ACC112 (cell line): ENCODE measurements at regions not wholly inside any gene's neighbourhood (a gene's known extent, or its start where the extent isn't known, plus 50 kb on each side); places are given as distances from the start of the nearest gene placed in this dataset.

Experiments
- H2AFZ ChIP-seq: fragments of 200-600 bp; sonication (generic); one replicate; pipeline ENCODE4 v1.6.0; 2017; ENCODE audit warnings: antibody characterized with exemption, low read length; ENCODE audit not compliant: unreplicated experiment
- H3K27ac ChIP-seq: fragments of 200-600 bp; sonication (generic); 2 replicates; pipeline ENCODE4 v1.5.1; 2014; ENCODE audit warnings: low read depth, mild to moderate bottlenecking, antibody characterized with exemption, low read length, moderate library complexity
- H3K27me3 ChIP-seq: fragments of 200-600 bp; sonication (generic); 2 replicates; pipeline ENCODE4 v1.6.1; 2014; ENCODE audit warnings: mild to moderate bottlenecking, antibody characterized with exemption, low read length, moderate library complexity, mixed read lengths; ENCODE audit not compliant: insufficient read depth
- H3K36me3 ChIP-seq: fragments of 200-600 bp; sonication (generic); 2 replicates; pipeline ENCODE4 v1.6.1; 2016; ENCODE audit warnings: mild to moderate bottlenecking, antibody characterized with exemption, low read length, moderate library complexity, mixed read lengths; ENCODE audit not compliant: insufficient read depth
- H3K4me1 ChIP-seq: fragments of 200-600 bp; sonication (generic); one replicate; pipeline ENCODE4 v1.6.1; 2016; ENCODE audit warnings: low read length, mixed read lengths; ENCODE audit not compliant: insufficient read depth, unreplicated experiment, control insufficient read depth
- H3K4me3 ChIP-seq: fragments of 200-600 bp; sonication (generic); 2 replicates; pipeline ENCODE4 v1.5.1; 2014; ENCODE audit warnings: mild to moderate bottlenecking, low read depth, low read length
- H3K79me2 ChIP-seq: fragments of 200-600 bp; sonication (generic); one replicate; pipeline ENCODE4 v1.6.0; 2016; ENCODE audit warnings: low read length; ENCODE audit not compliant: control insufficient read depth, unreplicated experiment, insufficient read depth

- H2AFZ ChIP-seq = no peak overlapping the region
- no peaks in the 10 kb centered on the region for H3K4me1 ChIP-seq
- H3K36me3 ChIP-seq = no peaks in the 10 kb centered on the region
- no peak overlapping the region for H3K27ac ChIP-seq
- no peak overlapping the region for H3K4me3 ChIP-seq
- H3K79me2 ChIP-seq = no peaks in the 10 kb centered on the region
- H3K27me3 ChIP-seq = no peaks in the 10 kb centered on the region
These were observed 358.9 kb downstream of the ICE1 start for GRCh38 chr5:5781335-5781734.

- H3K4me3 ChIP-seq = no peak overlapping the region
- no peaks in the 10 kb centered on the region for H3K27me3 ChIP-seq
- H3K79me2 ChIP-seq = no peaks in the 10 kb centered on the region
- H3K4me1 ChIP-seq = no peaks in the 10 kb centered on the region
- no peak overlapping the region for H3K27ac ChIP-seq
- no peaks in the 10 kb centered on the region for H3K36me3 ChIP-seq
- H2AFZ ChIP-seq = no peak overlapping the region
These were observed 357.8 kb downstream of the ICE1 start for GRCh38 chr5:5780253-5780652.

GRCh38 chr5:5777013-5777412 lies 354.5 kb downstream of the ICE1 start:
- no peak overlapping the region for H3K27ac ChIP-seq
- H3K4me1 ChIP-seq = no peaks in the 10 kb centered on the region
- H2AFZ ChIP-seq = no peak overlapping the region
- H3K79me2 ChIP-seq = no peaks in the 10 kb centered on the region
- H3K36me3 ChIP-seq = no peaks in the 10 kb centered on the region
- no peak overlapping the region for H3K4me3 ChIP-seq
- no peaks in the 10 kb centered on the region for H3K27me3 ChIP-seq

- Histone ChIP-seq H3K79me2 (no peaks in the 10 kb centered on the region), H3K27ac (no peak overlapping the region), H3K27me3 (no peaks in the 10 kb centered on the region), H3K36me3 (no peaks in the 10 kb centered on the region), H3K4me3 (no peak overlapping the region), H2AFZ (no peak overlapping the region), H3K4me1 (no peaks in the 10 kb centered on the region)
These were observed 349.7 kb downstream of the ICE1 start for GRCh38 chr5:5772202-5772601.

GRCh38 chr5:5770825-5771224 lies 348.3 kb downstream of the ICE1 start:
- Histone ChIP-seq H3K27ac (no peak overlapping the region), H3K79me2 (no peaks in the 10 kb centered on the region), H3K4me3 (no peak overlapping the region), H2AFZ (no peak overlapping the region), H3K4me1 (no peaks in the 10 kb centered on the region), H3K36me3 (no peaks in the 10 kb centered on the region), H3K27me3 (no peaks in the 10 kb centered on the region)

GRCh38 chr5:5767286-5767928 lies 344.9 kb downstream of the ICE1 start:
- Histone ChIP-seq H3K27ac (no peak overlapping the region), H3K27me3 (no peaks in the 10 kb centered on the region), H2AFZ (no peak overlapping the region), H3K4me3 (no peak overlapping the region), H3K4me1 (no peaks in the 10 kb centered on the region), H3K79me2 (no peaks in the 10 kb centered on the region), H3K36me3 (no peaks in the 10 kb centered on the region)

GRCh38 chr5:5765066-5765850 lies 342.8 kb downstream of the ICE1 start:
- Histone ChIP-seq H3K4me3 (no peak overlapping the region), H3K27me3 (no peaks in the 10 kb centered on the region), H3K4me1 (no peaks in the 10 kb centered on the region), H3K36me3 (no peaks in the 10 kb centered on the region), H3K79me2 (no peaks in the 10 kb centered on the region), H3K27ac (no peak overlapping the region), H2AFZ (no peak overlapping the region)

- H3K27me3 ChIP-seq = no peaks in the 10 kb centered on the region
- H3K36me3 ChIP-seq = no peaks in the 10 kb centered on the region
- H3K4me3 ChIP-seq = no peak overlapping the region
- no peaks in the 10 kb centered on the region for H3K4me1 ChIP-seq
- H3K27ac ChIP-seq = no peak overlapping the region
- H2AFZ ChIP-seq = no peak overlapping the region
- H3K79me2 ChIP-seq = no peaks in the 10 kb centered on the region
These were observed 341.8 kb downstream of the ICE1 start for GRCh38 chr5:5764246-5764645.

- H3K27me3 ChIP-seq = no peaks in the 10 kb centered on the region
- no peaks in the 10 kb centered on the region for H3K36me3 ChIP-seq
- no peaks in the 10 kb centered on the region for H3K79me2 ChIP-seq
- H3K27ac ChIP-seq = no peak overlapping the region
- no peaks in the 10 kb centered on the region for H3K4me1 ChIP-seq
- no peak overlapping the region for H2AFZ ChIP-seq
- no peak overlapping the region for H3K4me3 ChIP-seq
These were observed 334.3 kb downstream of the ICE1 start for GRCh38 chr5:5756762-5757161.

GRCh38 chr5:5755888-5756287 lies 333.4 kb downstream of the ICE1 start:
- Histone ChIP-seq H3K4me1 (no peaks in the 10 kb centered on the region), H3K36me3 (no peaks in the 10 kb centered on the region), H3K27ac (no peak overlapping the region), H3K79me2 (no peaks in the 10 kb centered on the region), H3K27me3 (no peaks in the 10 kb centered on the region), H2AFZ (no peak overlapping the region), H3K4me3 (no peak overlapping the region)

GRCh38 chr5:5752844-5753243 lies 330.4 kb downstream of the ICE1 start:
- no peak overlapping the region for H2AFZ ChIP-seq

More at GRCh38 chr5:5752844-5753243, 330.4 kb downstream of the ICE1 start:
- no peaks in the 10 kb centered on the region for H3K27me3 ChIP-seq
- no peaks in the 10 kb centered on the region for H3K36me3 ChIP-seq
- H3K79me2 ChIP-seq = no peaks in the 10 kb centered on the region
- no peak overlapping the region for H3K27ac ChIP-seq
- no peak overlapping the region for H3K4me3 ChIP-seq
- H3K4me1 ChIP-seq = no peaks in the 10 kb centered on the region
